MM.1S (cell line): ENCODE measurements at regions not wholly inside any gene's neighbourhood (a gene's known extent, or its start where the extent isn't known, plus 50 kb on each side); places are given as distances from the start of the nearest gene placed in this dataset.

ENCODE experiments used
- DNase-seq: peaks from one replicate; pipeline ENCODE4 v3.0.0-alpha.2; 2015
- H2AFZ ChIP-seq: fragments of 300-600 bp; sonication (generic); 2 replicates; pipeline ENCODE4 v1.6.0; 2016; ENCODE audit warnings: antibody characterized with exemption, low read length
- H3F3A ChIP-seq: fragments of 300-600 bp; sonication (generic); 2 replicates; pipeline ENCODE4 v1.6.1; 2016; ENCODE audit warnings: mild to moderate bottlenecking, antibody characterized with exemption, low read length, moderate library complexity, mixed read lengths; ENCODE audit not compliant: insufficient read depth
- H3K27ac ChIP-seq: fragments of 300-600 bp; sonication (generic); 2 replicates; pipeline ENCODE4 v1.5.1; 2016; ENCODE audit warnings: mild to moderate bottlenecking, low read length
- H3K27me3 ChIP-seq: fragments of 300-600 bp; sonication (generic); replicated peaks from 2 replicates; pipeline ENCODE4 v1.6.0; 2016; ENCODE audit warnings: low read length; ENCODE audit not compliant: insufficient read depth
- H3K36me3 ChIP-seq: fragments of 300-600 bp; sonication (generic); replicated peaks from 2 replicates; pipeline ENCODE4 v1.6.1; 2016; ENCODE audit warnings: mild to moderate bottlenecking, low read length, mixed read lengths; ENCODE audit not compliant: insufficient read depth
- H3K4me1 ChIP-seq: fragments of 300-600 bp; sonication (generic); 2 replicates; pipeline ENCODE4 v1.6.1; 2016; ENCODE audit warnings: low read length, mixed read lengths
- H3K4me2 ChIP-seq: fragments of 300-600 bp; sonication (generic); 2 replicates; pipeline ENCODE4 v1.6.0; 2016; ENCODE audit warnings: low read depth, low read length
- H3K4me3 ChIP-seq: fragments of 300-600 bp; sonication (generic); 2 replicates; pipeline ENCODE4 v1.5.1; 2016; ENCODE audit warnings: low read length, mixed read lengths
- H3K79me2 ChIP-seq: fragments of 300-600 bp; sonication (generic); 2 replicates; pipeline ENCODE4 v1.6.1; 2016; ENCODE audit warnings: mixed run types, low read length, mixed read lengths
- H3K9ac ChIP-seq: fragments of 300-600 bp; sonication (generic); 2 replicates; pipeline ENCODE4 v1.6.1; 2016; ENCODE audit warnings: low read length, mixed read lengths
- H3K9me2 ChIP-seq: fragments of 300-600 bp; sonication (generic); replicated peaks from 2 replicates; pipeline ENCODE4 v1.6.1; 2016; ENCODE audit warnings: mild to moderate bottlenecking, low read length, mixed read lengths; ENCODE audit not compliant: insufficient read depth
- H3K9me3 ChIP-seq: fragments of 300-600 bp; sonication (generic); replicated peaks from 2 replicates; pipeline ENCODE4 v1.6.1; 2016; ENCODE audit warnings: mild to moderate bottlenecking, low read length, mixed read lengths; ENCODE audit not compliant: insufficient read depth
- H4K20me1 ChIP-seq: fragments of 300-600 bp; sonication (generic); 2 replicates; pipeline ENCODE4 v1.6.1; 2016; ENCODE audit warnings: mild to moderate bottlenecking, low read length, moderate library complexity, mixed read lengths; ENCODE audit not compliant: insufficient read depth
- CTCF ChIP-seq: fragments of 300-600 bp; sonication (generic); IDR thresholded peaks from 2 replicates; pipeline ENCODE4 v1.5.1; 2016; ENCODE audit warnings: antibody characterized with exemption, low read length, mixed read lengths
- EZH2 ChIP-seq: fragments of 300-600 bp; sonication (generic); optimal IDR thresholded peaks from 2 replicates; pipeline ENCODE3; 2017; ENCODE audit warnings: low read depth, mild to moderate bottlenecking, antibody characterized with exemption, low read length, mixed read lengths
- EZH2phosphoT487 ChIP-seq: fragments of 300-600 bp; sonication (generic); IDR thresholded peaks from 2 replicates; pipeline ENCODE4 v1.6.1; 2018; ENCODE audit warnings: antibody characterized with exemption, low read length

- no peak overlapping the region for H3K4me2 ChIP-seq
- no peaks in the 10 kb centered on the region for H3K4me1 ChIP-seq
- H3K36me3 ChIP-seq = no peaks in the 10 kb centered on the region
- H2AFZ ChIP-seq = no peak overlapping the region
- DNase-seq = no peak
- no peaks in the 10 kb centered on the region for H3K9me3 ChIP-seq
- no peaks in the 10 kb centered on the region for H3K27me3 ChIP-seq
- H3K9ac ChIP-seq = no peak overlapping the region
- no peak for TF ChIP-seq EZH2phosphoT487
- TF ChIP-seq EZH2 = no peak
- TF ChIP-seq CTCF = no peak
- H3K9me2 ChIP-seq = no peaks in the 10 kb centered on the region
- H3F3A ChIP-seq = no peaks in the 10 kb centered on the region
- H3K79me2 ChIP-seq = no peaks in the 10 kb centered on the region
- H3K27ac ChIP-seq = no peak overlapping the region
- H3K4me3 ChIP-seq = no peak overlapping the region
- no peaks in the 10 kb centered on the region for H4K20me1 ChIP-seq
Observed at GRCh38 chr1:177611402-177611801, 358.5 kb downstream of the SEC16B start.

DNA sequence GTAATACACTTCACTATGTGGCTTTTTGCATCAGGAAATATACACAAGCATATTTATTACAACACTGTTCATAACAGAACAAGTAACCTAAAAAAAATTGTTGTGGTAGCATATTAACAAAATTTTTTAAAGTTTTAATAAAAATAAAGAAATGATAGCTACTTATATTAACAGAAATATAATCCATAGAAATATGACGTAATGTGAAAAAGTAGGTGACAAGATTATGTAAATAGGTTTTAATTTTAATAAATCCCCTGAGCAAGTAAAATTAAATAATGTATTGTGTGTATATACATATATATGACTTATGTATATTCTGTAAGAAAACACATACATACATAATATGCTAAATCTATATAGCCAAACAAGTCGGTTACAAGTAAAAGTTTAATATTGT is 359.9 kb downstream of the SEC16B start:
- H3K27ac ChIP-seq = no peak overlapping the region
- no peaks in the 10 kb centered on the region for H3K79me2 ChIP-seq
- H3K9me2 ChIP-seq = no peaks in the 10 kb centered on the region
- H3K4me2 ChIP-seq = no peak overlapping the region
- H3K9me3 ChIP-seq = no peaks in the 10 kb centered on the region
- H4K20me1 ChIP-seq = no peaks in the 10 kb centered on the region
- DNase-seq = no peak
- no peaks in the 10 kb centered on the region for H3K36me3 ChIP-seq
- no peaks in the 10 kb centered on the region for H3F3A ChIP-seq
- no peak overlapping the region for H2AFZ ChIP-seq
- H3K9ac ChIP-seq = no peak overlapping the region
- no peaks in the 10 kb centered on the region for H3K27me3 ChIP-seq
- H3K4me3 ChIP-seq = no peak overlapping the region
- TF ChIP-seq EZH2phosphoT487 (no peak), CTCF (no peak), EZH2 (no peak)
- H3K4me1 ChIP-seq = no peaks in the 10 kb centered on the region

- Histone ChIP-seq H3K9ac (no peak overlapping the region), H3K79me2 (no peaks in the 10 kb centered on the region), H3K9me3 (no peaks in the 10 kb centered on the region), H3K4me3 (no peak overlapping the region), H3K27ac (no peak overlapping the region), H3F3A (no peaks in the 10 kb centered on the region), H2AFZ (no peak overlapping the region), H3K27me3 (no peaks in the 10 kb centered on the region), H3K36me3 (no peaks in the 10 kb centered on the region), H3K4me2 (no peak overlapping the region), H4K20me1 (no peaks in the 10 kb centered on the region), H3K9me2 (no peaks in the 10 kb centered on the region), H3K4me1 (no peaks in the 10 kb centered on the region)
- TF ChIP-seq EZH2phosphoT487 (no peak), CTCF (no peak), EZH2 (no peak)
- no peak for DNase-seq
Observed at GRCh38 chr1:177600936-177601335, 368.9 kb downstream of the SEC16B start.
